ENCODE measurements at regions not wholly inside any gene's neighbourhood (a gene's known extent, or its start where the extent isn't known, plus 50 kb on each side); places are given as distances from the start of the nearest gene placed in this dataset.

GRCh38 chr12:68422956-68423574 lies 90.9 kb upstream of the MDM1 start:
- TF ChIP-seq CTCF (IDR thresholded peaks at IDR 0.05; ENCODE audit: low read depth, low read length): no peak
- H3K4me3 ChIP-seq (ENCODE audit: low read depth, low read length): no peak overlapping the region

- no peak for TF ChIP-seq CTCF (IDR thresholded peaks at IDR 0.05; ENCODE audit: low read depth, low read length)
- H3K4me3 ChIP-seq (ENCODE audit: low read depth, low read length): no peak overlapping the region
Observed at GRCh38 chr12:68425998-68426397, 93.8 kb upstream of the MDM1 start.

GRCh38 chr12:68428211-68428610 lies 96.0 kb upstream of the MDM1 start:
- no peak overlapping the region for H3K4me3 ChIP-seq (ENCODE audit: low read depth, low read length)
- no peak for TF ChIP-seq CTCF (IDR thresholded peaks at IDR 0.05; ENCODE audit: low read depth, low read length)

GRCh38 chr12:68428724-68429501 lies 96.8 kb upstream of the MDM1 start:
- TF ChIP-seq CTCF (IDR thresholded peaks at IDR 0.05; ENCODE audit: low read depth, low read length): no peak
- H3K4me3 ChIP-seq (ENCODE audit: low read depth, low read length): no peak overlapping the region

- no peak overlapping the region for H3K4me3 ChIP-seq (ENCODE audit: low read depth, low read length)
- TF ChIP-seq CTCF (IDR thresholded peaks at IDR 0.05; ENCODE audit: low read depth, low read length): no peak
Observed at GRCh38 chr12:68429696-68430095, 97.5 kb upstream of the MDM1 start.

GRCh38 chr12:68431786-68432185 lies 99.6 kb upstream of the MDM1 start:
- H3K4me3 ChIP-seq (ENCODE audit: low read depth, low read length): no peak overlapping the region
- no peak for TF ChIP-seq CTCF (IDR thresholded peaks at IDR 0.05; ENCODE audit: low read depth, low read length)

GRCh38 chr12:68432622-68433021 lies 100.5 kb upstream of the MDM1 start:
- no peak for TF ChIP-seq CTCF (IDR thresholded peaks at IDR 0.05; ENCODE audit: low read depth, low read length)
- no peak overlapping the region for H3K4me3 ChIP-seq (ENCODE audit: low read depth, low read length)

All from WI38 (cell line).